Chondrocyte (in vitro differentiated cells): ENCODE measurements at regions not wholly inside any gene's neighbourhood (a gene's known extent, or its start where the extent isn't known, plus 50 kb on each side); places are given as distances from the start of the nearest gene placed in this dataset.

Source experiments
- DNase-seq: peaks from one replicate; pipeline ENCODE4 v3.0.0; 2021; ENCODE audit warnings: mixed read lengths, low spot score
- H3K27ac Mint-ChIP-seq: one replicate; pipeline ENCODE4 v1.8.0; 2021; ENCODE audit warnings: mild to moderate bottlenecking, moderate library complexity, mixed read lengths; ENCODE audit not compliant: unreplicated experiment
- H3K27me3 Mint-ChIP-seq: 2 replicates; pipeline ENCODE4 v1.8.0; 2021; ENCODE audit warnings: low read depth, mixed read lengths
- H3K36me3 Mint-ChIP-seq: 2 replicates; pipeline ENCODE4 v1.8.0; 2021; ENCODE audit warnings: low read depth, mixed read lengths
- H3K4me1 Mint-ChIP-seq: 2 replicates; pipeline ENCODE4 v1.8.0; 2021; ENCODE audit warnings: low read depth, mild to moderate bottlenecking, mixed read lengths
- H3K4me3 Mint-ChIP-seq: one replicate; pipeline ENCODE4 v1.8.0; 2021; ENCODE audit warnings: mild to moderate bottlenecking, moderate library complexity, mixed read lengths; ENCODE audit not compliant: unreplicated experiment
- H3K9me3 Mint-ChIP-seq: 2 replicates; pipeline ENCODE4 v1.8.0; 2021; ENCODE audit warnings: low read depth, mixed read lengths
- TF ChIP-seq, protein P1 (sequence below): fragments of 200-600 bp; sonication (generic); IDR thresholded peaks from 2 replicates; pipeline ENCODE4 v1.5.0; 2021; ENCODE audit warnings: antibody characterized with exemption, mild to moderate bottlenecking, moderate library complexity

DNA sequence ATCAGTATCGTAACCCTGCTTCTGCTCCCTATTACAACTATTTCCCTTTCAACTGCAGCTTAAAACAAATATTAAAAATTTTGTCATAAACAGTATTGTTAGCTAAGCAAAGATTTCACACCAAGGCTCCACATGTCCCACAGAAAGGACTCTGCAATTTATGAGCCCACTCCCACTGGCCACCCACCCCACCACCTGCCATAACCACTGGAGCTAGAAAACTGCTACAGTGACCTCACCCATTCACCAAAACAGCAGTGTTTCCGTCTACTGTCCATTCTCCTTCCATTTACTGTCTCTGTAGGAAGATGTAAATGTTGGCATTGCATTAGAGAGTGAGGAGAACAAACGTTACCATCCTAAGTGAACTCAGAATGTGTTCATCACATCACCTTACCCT is 150.9 kb downstream of the IMPG2 start:
- TF ChIP-seq, protein P1, sequence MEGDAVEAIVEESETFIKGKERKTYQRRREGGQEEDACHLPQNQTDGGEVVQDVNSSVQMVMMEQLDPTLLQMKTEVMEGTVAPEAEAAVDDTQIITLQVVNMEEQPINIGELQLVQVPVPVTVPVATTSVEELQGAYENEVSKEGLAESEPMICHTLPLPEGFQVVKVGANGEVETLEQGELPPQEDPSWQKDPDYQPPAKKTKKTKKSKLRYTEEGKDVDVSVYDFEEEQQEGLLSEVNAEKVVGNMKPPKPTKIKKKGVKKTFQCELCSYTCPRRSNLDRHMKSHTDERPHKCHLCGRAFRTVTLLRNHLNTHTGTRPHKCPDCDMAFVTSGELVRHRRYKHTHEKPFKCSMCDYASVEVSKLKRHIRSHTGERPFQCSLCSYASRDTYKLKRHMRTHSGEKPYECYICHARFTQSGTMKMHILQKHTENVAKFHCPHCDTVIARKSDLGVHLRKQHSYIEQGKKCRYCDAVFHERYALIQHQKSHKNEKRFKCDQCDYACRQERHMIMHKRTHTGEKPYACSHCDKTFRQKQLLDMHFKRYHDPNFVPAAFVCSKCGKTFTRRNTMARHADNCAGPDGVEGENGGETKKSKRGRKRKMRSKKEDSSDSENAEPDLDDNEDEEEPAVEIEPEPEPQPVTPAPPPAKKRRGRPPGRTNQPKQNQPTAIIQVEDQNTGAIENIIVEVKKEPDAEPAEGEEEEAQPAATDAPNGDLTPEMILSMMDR: no peak
- Mint-ChIP-seq H3K4me1 (no peaks in the 10 kb centered on the region), H3K4me3 (no peak overlapping the region), H3K27ac (no peak overlapping the region), H3K27me3 (no peaks in the 10 kb centered on the region), H3K9me3 (no peaks in the 10 kb centered on the region), H3K36me3 (peaks cover 1% of the 10 kb centered on the region)
- no peak for DNase-seq

DNA sequence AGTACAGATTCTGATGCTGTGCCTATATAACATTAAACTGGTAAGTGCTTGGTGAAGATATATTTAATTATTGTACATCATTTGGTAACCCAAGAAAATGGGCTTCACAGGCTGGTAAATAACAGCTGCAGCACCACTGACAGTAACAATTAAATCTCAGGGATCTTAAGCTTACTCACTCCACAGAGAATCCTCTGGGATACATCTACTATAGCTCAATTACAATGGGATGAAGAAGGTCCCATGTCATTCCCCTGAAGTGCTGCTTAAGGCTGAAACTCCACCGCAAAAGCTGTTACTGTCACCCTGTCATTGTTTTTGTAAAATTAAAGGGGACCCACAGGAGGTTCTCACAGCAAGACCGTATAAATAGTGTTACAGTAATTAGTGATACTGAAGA is 153.0 kb downstream of the IMPG2 start:
- H3K36me3 Mint-ChIP-seq: peaks cover 1% of the 10 kb centered on the region
- TF ChIP-seq, protein P1: no peak
- H3K9me3 Mint-ChIP-seq: no peaks in the 10 kb centered on the region
- no peak overlapping the region for H3K4me3 Mint-ChIP-seq
- no peak for DNase-seq
- no peak overlapping the region for H3K27ac Mint-ChIP-seq
- peaks cover 12% of the 10 kb centered on the region for H3K4me1 Mint-ChIP-seq
- H3K27me3 Mint-ChIP-seq: no peaks in the 10 kb centered on the region

DNA sequence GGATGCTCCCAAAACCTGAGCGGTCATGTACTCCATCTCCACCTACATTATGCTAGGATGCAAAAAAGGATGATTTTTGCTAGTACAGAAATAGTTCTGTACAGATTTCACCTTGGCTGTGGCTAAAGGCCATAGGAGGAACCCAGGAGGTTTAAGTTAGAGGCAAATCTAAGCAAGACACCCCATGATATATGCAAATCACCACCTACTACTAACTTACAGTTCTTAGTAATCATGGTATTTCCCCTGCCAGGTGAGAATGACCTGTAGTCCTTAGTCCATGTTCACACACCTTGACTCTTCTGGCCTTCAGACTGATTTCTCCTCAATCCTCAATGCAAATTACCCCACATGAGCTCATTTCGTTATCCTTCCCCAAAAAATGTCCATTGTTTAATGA is 154.2 kb downstream of the IMPG2 start:
- H3K9me3 Mint-ChIP-seq: no peaks in the 10 kb centered on the region
- peaks cover 17% of the 10 kb centered on the region for H3K4me1 Mint-ChIP-seq
- DNase-seq: no peak
- H3K27me3 Mint-ChIP-seq: no peaks in the 10 kb centered on the region
- H3K4me3 Mint-ChIP-seq: no peak overlapping the region
- TF ChIP-seq, protein P1: no peak
- no peak overlapping the region for H3K27ac Mint-ChIP-seq
- no peaks in the 10 kb centered on the region for H3K36me3 Mint-ChIP-seq

DNA sequence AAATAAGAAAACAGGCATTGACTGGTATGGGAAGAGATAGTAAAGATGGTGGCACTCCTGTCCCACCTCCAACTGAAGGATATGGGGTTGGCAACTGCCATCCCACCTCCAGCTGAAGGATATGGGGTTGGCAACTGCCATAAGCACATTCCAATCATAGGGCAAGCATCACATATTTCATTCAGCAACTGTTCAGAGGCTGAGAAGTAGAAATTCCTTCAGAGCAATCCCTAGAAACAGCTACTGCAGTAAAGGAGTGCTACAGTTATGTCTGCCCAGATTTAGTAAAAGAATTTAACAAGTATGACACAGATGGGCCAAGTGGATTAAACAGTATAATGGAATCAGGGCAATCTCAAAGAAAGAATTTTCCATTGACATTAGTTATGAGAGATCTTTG is 156.8 kb downstream of the IMPG2 start:
- no peak for DNase-seq
- no peaks in the 10 kb centered on the region for H3K9me3 Mint-ChIP-seq

DNA sequence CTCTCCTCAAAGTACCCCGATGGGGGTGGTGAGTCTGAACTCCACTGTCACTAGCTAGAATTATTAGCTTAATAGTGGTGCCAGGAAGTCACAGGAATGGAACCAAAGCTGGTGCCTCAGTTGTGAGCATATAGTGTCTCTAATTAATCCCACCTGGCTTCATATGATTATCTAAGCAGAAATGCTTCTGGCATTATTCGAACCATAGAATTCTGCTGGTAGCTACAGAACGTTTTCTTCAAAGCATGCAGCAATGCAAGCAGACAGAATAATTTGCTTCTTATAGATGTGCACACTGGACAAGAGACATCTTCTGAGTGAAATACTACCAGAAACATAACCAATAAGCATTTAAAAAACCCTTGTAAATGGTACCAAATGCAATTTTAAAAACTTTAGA is 160.9 kb downstream of the IMPG2 start:
- no peak for DNase-seq
- Mint-ChIP-seq H3K4me3 (no peak overlapping the region), H3K9me3 (no peaks in the 10 kb centered on the region), H3K4me1 (peaks cover 50% of the 10 kb centered on the region), H3K27ac (no peak overlapping the region), H3K27me3 (no peaks in the 10 kb centered on the region), H3K36me3 (no peaks in the 10 kb centered on the region)
- TF ChIP-seq, protein P1: no peak

More for the DNA sequence above, 156.8 kb downstream of the IMPG2 start:
- H3K36me3 Mint-ChIP-seq: no peaks in the 10 kb centered on the region
- H3K4me1 Mint-ChIP-seq: peaks cover 33% of the 10 kb centered on the region
- H3K27me3 Mint-ChIP-seq: no peaks in the 10 kb centered on the region
- H3K4me3 Mint-ChIP-seq: no peak overlapping the region
- peak overlapping the region; percentile 58 for H3K27ac Mint-ChIP-seq
- TF ChIP-seq, protein P1: no peak
